GM18498 (cell line): ENCODE measurements at regions not wholly inside any gene's neighbourhood (a gene's known extent, or its start where the extent isn't known, plus 50 kb on each side); places are given as distances from the start of the nearest gene placed in this dataset.
A peak's percentile ranks its signal among the peaks of the same experiment; 100 is the strongest.

ENCODE experiments used
- ATAC-seq: cut with Tn5 transposase; IDR thresholded peaks from one replicate; pipeline ENCODE4 v1.9.1; 2021; ENCODE audit warnings: mild to moderate bottlenecking, moderate library complexity; ENCODE audit not compliant: unreplicated experiment

- ATAC-seq: no peak
Measured at GRCh38 chr5:8875722-8876121, 670.2 kb downstream of the SEMA5A start.

DNA sequence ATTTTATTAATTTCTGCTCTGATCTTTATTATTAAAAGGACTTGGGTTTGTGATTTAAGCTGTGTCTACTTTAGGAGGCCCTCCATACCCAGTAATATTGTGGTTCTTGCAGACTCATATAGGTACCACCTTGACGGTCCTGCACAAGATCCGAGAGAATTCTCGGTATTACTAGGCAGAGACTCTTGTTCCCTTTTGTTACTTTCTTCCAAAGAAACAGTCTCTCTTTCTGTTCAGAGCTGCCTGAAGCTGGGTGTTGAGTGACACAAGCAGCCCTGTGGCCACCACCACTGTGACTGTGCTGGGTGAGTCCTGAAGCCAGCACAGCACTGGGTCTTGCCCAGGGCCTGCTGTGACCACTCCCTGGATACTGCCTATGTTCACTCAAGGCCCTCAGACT, 666.6 kb downstream of the SEMA5A start:
- no peak for ATAC-seq

GRCh38 chr5:8884029-8884428, 661.8 kb downstream of the SEMA5A start:
- ATAC-seq: no peak

DNA sequence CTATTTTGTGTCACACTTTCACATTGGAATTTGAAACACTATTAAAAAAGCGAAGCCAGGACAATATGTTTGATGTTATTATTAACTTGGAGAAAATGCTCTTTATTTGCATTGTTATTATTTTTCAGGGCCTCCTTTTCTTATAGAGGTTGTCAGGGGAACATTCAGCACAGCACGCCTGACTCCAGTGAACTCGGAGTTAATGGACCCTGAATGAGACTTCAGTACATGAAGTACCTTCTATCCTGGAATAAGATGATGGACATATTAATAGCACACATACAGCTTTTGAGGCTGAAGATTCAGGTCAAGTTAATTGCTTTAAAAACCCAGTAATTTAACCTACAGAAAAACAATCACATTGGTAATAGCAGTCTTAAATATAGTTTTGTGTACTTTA, 652.9 kb downstream of the SEMA5A start:
- ATAC-seq: no peak

- no peak for ATAC-seq
Measured at GRCh38 chr5:8894031-8894430, 651.8 kb downstream of the SEMA5A start.

DNA sequence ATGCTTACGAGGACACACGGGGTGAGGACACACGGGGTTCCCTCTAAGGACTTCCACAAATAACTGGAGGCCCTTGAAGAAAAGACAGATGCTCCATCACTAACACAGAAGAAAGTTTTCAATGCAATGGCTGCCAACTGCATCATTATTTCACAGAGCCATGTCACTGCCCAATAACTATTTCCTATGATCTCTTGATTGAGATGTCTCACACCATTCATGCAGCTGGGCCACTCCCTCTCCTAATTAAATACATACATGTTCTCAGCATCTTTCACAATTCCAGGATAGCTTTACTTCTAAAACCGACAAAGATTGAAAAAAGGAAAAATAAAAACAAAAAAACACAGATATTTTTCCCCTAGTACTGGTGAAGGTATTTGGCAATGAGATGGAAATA, 650.8 kb downstream of the SEMA5A start:
- no peak for ATAC-seq

DNA sequence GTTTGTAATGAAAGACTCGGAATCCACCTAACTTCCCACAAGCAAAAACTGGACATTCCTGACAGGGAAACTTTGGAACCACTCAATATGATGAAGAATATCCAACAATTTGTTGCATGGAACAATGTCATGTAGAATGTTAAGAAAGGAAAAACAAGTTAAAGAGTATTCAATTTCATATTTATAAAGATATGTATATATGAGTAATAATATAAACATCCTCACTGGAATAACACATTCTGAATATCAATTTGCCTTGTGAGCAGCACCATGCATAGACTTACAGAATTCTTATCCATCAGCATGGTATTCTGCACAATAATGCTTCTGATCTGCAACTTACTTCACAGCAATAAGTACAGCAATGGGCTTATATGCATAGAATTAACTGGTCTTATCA, 650.3 kb downstream of the SEMA5A start:
- no peak for ATAC-seq

GRCh38 chr5:8897316-8897715, 648.6 kb downstream of the SEMA5A start:
- no peak for ATAC-seq

DNA sequence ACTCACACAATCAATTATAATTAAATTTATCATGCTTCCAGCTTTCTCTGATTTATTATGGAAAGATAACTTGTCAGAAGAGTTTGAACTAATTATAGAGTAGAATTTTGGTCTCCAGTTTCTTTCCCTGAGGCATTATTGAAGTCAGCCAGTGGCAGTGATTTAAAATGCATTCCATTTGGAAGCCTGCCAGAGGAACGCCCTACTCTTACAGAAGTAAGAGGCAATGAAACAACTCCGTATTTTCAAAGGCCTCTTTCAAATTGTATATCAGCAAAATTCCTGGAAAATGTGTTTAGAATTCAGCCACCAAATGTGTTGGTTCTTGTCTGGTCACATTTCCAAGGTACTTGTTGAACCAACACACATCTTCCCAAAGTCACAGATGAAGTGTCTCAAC, 640.9 kb downstream of the SEMA5A start:
- no peak for ATAC-seq

- ATAC-seq: no peak
Measured at GRCh38 chr5:8906303-8906967, 639.4 kb downstream of the SEMA5A start.

GRCh38 chr5:8907168-8907868, 638.6 kb downstream of the SEMA5A start:
- no peak for ATAC-seq

GRCh38 chr5:8908055-8908683, 637.7 kb downstream of the SEMA5A start:
- ATAC-seq: peak; percentile 74

DNA sequence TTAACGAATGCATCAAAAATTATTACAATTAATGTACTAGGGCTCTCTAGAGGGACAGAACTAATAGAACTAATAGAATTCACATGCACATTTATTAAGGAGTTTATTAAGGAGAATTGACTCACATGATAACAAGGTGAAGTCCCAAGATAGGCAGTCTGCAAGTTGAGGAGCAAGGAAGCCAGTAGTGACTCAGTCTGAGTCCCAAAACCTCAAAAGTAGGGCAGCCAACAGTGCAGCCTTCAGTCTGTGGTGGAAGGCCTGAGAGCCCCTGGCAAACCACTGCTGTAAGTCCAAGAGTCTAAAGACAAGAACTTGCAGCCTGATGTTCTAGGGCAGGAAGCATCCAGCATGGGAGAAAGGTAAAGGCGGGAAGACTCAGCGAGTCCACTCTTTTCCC, 633.8 kb downstream of the SEMA5A start:
- ATAC-seq: no peak

- peak; percentile 58 for ATAC-seq
Measured at GRCh38 chr5:8913522-8913921, 632.4 kb downstream of the SEMA5A start.

GRCh38 chr5:8919096-8919495, 626.8 kb downstream of the SEMA5A start:
- no peak for ATAC-seq

GRCh38 chr5:8923526-8923925, 622.3 kb downstream of the SEMA5A start:
- ATAC-seq: no peak

GRCh38 chr5:8924054-8924793, 621.7 kb downstream of the SEMA5A start:
- ATAC-seq: no peak

DNA sequence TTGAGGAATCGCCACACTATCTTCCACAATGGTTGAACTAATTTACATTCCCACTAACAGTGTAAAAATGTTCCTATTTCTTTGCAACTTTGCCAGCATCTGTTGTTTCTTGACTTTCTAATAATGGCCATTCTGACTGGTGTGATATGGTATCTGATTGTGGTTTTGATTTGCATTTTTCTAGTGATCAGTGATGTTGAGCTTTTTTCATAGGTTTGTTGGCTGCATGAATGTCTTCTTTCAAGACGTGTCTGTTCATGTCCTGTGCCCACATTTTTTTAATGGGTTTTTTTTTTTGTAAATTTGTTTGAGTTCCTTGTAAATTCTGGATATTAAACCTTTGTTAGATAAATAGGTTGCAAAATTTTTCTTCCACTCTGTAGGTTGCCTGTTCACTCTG, 615.9 kb downstream of the SEMA5A start:
- no peak for ATAC-seq

- no peak for ATAC-seq
Measured at GRCh38 chr5:8934455-8934854, 611.4 kb downstream of the SEMA5A start.

DNA sequence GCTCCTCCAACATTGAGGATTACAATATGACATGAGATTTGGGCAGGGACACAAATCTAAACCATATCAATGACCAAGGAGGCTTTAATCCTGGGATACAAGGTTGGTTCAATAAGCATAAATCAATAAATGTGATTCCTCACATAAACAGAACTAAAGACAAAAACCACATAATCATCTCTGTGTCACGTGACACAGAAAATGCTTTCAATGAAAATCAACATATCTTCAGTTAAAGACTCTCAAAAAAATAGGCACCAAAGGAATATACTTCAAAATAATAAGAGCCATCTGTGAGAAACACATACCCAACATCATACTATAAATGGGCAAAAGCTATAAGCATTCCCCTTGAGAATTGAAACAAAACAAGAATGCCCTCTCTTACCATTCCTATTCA, 604.9 kb downstream of the SEMA5A start:
- ATAC-seq: no peak

- no peak for ATAC-seq
Measured at GRCh38 chr5:8943301-8943700, 602.6 kb downstream of the SEMA5A start.

DNA sequence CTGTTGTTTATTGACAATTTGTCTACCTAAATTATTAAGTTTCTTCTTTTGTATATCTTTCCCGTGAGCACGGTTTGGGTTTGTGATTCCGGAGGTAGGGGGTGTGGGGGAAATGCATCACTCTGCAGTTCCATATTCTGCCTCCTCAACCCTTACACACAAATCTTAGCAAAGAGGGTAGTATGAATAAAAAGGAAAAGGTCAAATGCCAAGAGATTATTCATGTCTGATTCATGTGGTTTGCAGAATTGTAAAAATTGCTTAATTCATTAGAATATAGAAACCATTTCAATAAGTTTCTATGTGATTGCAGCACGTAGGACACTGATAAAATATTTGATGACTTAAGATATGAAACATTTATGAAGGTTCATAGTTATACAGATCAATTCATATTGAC, 601.9 kb downstream of the SEMA5A start:
- ATAC-seq: no peak
